Activated CD4-positive, alpha-beta T cell treated with anti-CD3 and anti-CD28 coated beads, Interleukin-2, amount 10 ng/mL, durations not matched to agents 24 days and 14 days (primary cell): ENCODE measurements at regions not wholly inside any gene's neighbourhood (a gene's known extent, or its start where the extent isn't known, plus 50 kb on each side); places are given as distances from the start of the nearest gene placed in this dataset.

Source experiments
- DNase-seq: peaks from one replicate; pipeline ENCODE4 v3.0.0; 2022
- H3K27ac Mint-ChIP-seq: one replicate; pipeline ENCODE4 v1.8.0; 2022; ENCODE audit warnings: mild to moderate bottlenecking, mixed read lengths
- H3K27me3 Mint-ChIP-seq: one replicate; pipeline ENCODE4 v1.8.0; 2022; ENCODE audit warnings: mixed read lengths
- H3K36me3 Mint-ChIP-seq: one replicate; pipeline ENCODE4 v1.8.0; 2022; ENCODE audit warnings: low read depth, mild to moderate bottlenecking, mixed read lengths
- H3K4me1 Mint-ChIP-seq: one replicate; pipeline ENCODE4 v1.8.0; 2021; ENCODE audit warnings: mixed read lengths
- H3K4me3 Mint-ChIP-seq: one replicate; pipeline ENCODE4 v1.8.0; 2022; ENCODE audit warnings: mild to moderate bottlenecking, moderate library complexity, mixed read lengths
- H3K9me3 Mint-ChIP-seq: one replicate; pipeline ENCODE4 v1.8.0; 2021; ENCODE audit warnings: mixed read lengths
- intact Hi-C: fragments of 100-400 bp; cut with micrococcal nuclease; formaldehyde crosslinking; loops from one replicate; pipeline ENCODE4 v1.15.1; 2023

- intact Hi-C loops: no loop called here
- DNase-seq: no peak
- H3K9me3 Mint-ChIP-seq: peaks cover 7% of the 10 kb centered on the region
Observed at GRCh38 chr4:62133101-62133897, 933.2 kb downstream of the ADGRL3 start.

GRCh38 chr4:62131049-62131448, 930.9 kb downstream of the ADGRL3 start:
- H3K9me3 Mint-ChIP-seq: peaks cover 7% of the 10 kb centered on the region
- H3K27ac Mint-ChIP-seq: no peak overlapping the region
- H3K36me3 Mint-ChIP-seq: no peaks in the 10 kb centered on the region
- no peaks in the 10 kb centered on the region for H3K4me1 Mint-ChIP-seq
- DNase-seq: no peak
- intact Hi-C loops: no loop called here
- no peaks in the 10 kb centered on the region for H3K27me3 Mint-ChIP-seq
- H3K4me3 Mint-ChIP-seq: no peak overlapping the region

More at GRCh38 chr4:62133101-62133897, 933.2 kb downstream of the ADGRL3 start:
- H3K36me3 Mint-ChIP-seq: no peaks in the 10 kb centered on the region
- H3K27ac Mint-ChIP-seq: no peak overlapping the region
- H3K4me3 Mint-ChIP-seq: no peak overlapping the region
- H3K4me1 Mint-ChIP-seq: no peaks in the 10 kb centered on the region
- no peaks in the 10 kb centered on the region for H3K27me3 Mint-ChIP-seq

DNA sequence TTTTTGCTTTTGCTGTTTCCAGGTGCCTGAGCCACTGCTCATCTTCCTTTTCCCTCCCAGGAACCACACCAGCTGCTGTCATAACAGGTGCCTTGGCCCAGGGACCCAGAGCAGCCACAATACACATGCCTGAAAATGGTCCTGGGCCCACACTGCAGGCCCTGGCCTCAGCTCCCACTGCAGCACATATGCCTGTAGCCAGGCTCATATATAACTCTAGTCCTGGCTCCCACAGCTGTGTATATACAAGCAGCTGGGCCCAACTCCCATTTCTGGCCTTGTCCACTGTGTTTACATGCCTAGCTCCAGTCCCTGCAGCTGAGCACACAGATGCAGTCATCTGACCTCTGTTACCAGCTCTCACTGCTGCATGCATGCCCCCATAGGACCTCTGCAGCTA, 930.5 kb downstream of the ADGRL3 start:
- Mint-ChIP-seq H3K4me3 (no peak overlapping the region), H3K27me3 (no peaks in the 10 kb centered on the region), H3K4me1 (no peaks in the 10 kb centered on the region), H3K27ac (no peak overlapping the region), H3K36me3 (no peaks in the 10 kb centered on the region), H3K9me3 (peaks cover 7% of the 10 kb centered on the region)
- intact Hi-C loops: no loop called here
- no peak for DNase-seq

GRCh38 chr4:62130230-62130629, 930.1 kb downstream of the ADGRL3 start:
- H3K9me3 Mint-ChIP-seq: peaks cover 7% of the 10 kb centered on the region
- H3K27ac Mint-ChIP-seq: no peak overlapping the region
- no peaks in the 10 kb centered on the region for H3K27me3 Mint-ChIP-seq
- H3K4me3 Mint-ChIP-seq: no peak overlapping the region
- intact Hi-C loops: no loop called here
- no peaks in the 10 kb centered on the region for H3K4me1 Mint-ChIP-seq
- DNase-seq: no peak
- no peaks in the 10 kb centered on the region for H3K36me3 Mint-ChIP-seq
